Activated CD8-positive, alpha-beta memory T cell treated with anti-CD3 and anti-CD28 coated beads for 36 hours (primary cell): ENCODE measurements at regions not wholly inside any gene's neighbourhood (a gene's known extent, or its start where the extent isn't known, plus 50 kb on each side); places are given as distances from the start of the nearest gene placed in this dataset.

Experiments used
- CTCF ChIA-PET: fragments of 350-600 bp; sonication (Branson Sonifier 250); formaldehyde crosslinking; loops from one replicate; lab custom pipeline; 2021; ENCODE audit warnings: antibody characterized with exemption; lab: Charles Lee
- POLR2A ChIA-PET: fragments of 350-600 bp; sonication (Branson Sonifier 250); formaldehyde crosslinking; loops from one replicate; lab custom pipeline; 2021; ENCODE audit warnings: antibody characterized with exemption; lab: Charles Lee

DNA sequence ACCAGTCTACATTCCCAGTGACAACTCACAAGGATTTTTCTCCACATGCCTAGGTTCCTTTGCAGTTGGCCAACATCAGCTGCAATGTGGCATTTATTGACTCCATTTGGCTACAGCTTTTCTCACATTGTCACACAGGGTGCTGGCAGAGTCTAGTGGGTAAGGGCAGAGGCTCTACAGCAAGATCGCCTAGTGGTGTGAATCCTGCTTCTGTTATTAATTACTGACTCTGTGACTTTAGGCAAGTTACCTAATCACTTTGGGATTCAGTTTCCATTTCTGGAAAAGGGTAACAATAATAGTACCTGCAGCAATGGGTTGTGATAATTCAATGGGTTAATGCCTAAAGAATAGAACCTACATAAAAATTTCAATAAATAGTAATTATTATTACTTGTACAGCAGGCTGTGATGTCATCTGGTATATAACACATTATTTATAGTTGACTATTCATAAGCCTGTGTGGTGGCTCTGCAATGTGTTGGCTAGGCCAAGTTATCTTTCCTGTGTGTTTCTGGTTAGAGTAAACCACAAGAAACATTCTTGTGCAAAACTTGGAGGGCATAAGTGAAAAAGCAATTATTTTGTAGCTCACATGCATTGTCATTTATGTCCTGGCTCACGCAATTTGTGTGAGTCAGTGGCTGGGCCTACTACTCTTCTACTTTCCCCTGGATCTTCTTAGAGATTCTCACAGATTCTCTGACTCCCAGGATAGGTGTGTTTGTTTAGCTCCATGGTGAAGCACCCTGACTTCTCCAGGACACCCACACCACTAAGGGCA, 59.5 kb downstream of the PTGS2 start:
- CTCF ChIA-PET = interaction anchor here (0.7 kb wide), 2 partner anchors 228 to 1040 kb away, joined by 4 to 5 read pairs; no protein-coding TSS in a partner anchor

DNA sequence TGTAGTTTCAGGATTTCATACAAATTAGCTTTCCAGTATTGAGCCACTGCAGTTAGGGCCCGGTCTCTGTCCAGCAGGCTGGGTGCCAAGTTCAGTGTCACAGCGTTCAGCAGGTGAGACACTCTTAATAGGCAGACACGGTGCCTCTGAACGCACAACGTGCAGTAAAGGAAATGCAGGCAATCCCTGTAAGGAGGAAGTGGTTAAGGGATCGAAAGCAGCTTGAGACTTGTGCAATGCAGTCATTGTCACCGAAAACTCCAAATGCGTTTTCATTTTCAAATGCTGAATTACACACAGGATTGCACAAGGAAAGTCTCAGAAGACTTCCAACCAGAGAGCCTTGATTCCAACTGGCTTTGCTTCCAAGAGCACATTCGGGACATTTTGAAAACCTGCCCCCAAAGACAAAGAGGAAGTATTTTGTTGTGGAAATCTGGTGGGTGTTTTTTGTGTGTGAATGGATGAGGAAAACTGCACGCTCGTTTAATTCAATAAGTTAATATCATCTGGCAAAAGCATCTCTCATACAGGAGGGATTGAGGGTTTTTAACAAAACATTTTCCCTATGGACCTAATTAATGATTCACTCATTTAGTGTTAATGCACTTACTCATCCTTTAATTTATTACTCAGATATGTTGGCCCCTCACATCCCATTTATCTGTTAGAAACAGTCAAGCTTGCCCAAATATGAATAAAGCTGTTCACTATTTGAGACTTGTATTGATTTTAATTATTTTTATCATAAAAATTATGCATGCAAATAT, 61.6 kb downstream of the PTGS2 start:
- POLR2A ChIA-PET = no interaction called here
- CTCF ChIA-PET = no interaction called here

More for the DNA sequence above, 59.5 kb downstream of the PTGS2 start:
- POLR2A ChIA-PET = no interaction called here

DNA sequence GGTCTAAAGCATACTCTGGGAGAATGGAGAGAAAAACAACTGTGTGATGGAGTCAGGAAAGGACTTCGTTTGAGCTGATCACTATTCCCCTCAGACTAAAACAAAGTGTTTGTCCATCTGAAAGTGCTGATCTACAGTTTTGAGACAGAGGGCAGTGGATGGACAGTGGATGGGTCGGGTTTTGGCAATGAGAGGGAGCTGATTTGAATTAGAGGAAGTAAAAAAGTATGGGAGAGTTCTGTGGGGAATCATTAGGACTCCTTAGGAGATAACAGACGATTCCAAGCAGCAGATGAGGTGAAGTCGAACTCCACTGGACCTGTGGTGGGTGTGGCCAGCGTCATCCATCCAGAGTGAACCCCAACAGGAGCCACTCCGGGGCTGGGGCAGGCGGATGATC, 62.3 kb downstream of the PTGS2 start:
- ChIA-PET POLR2A (no interaction called here), CTCF (no interaction called here)

- ChIA-PET POLR2A (no interaction called here), CTCF (no interaction called here)
These were observed 63.7 kb downstream of the PTGS2 start for GRCh38 chr1:186616511-186616910.

GRCh38 chr1:186615332-186615731, 64.9 kb downstream of the PTGS2 start:
- ChIA-PET POLR2A (no interaction called here), CTCF (no interaction called here)

- POLR2A ChIA-PET = no interaction called here
These were observed 69.1 kb downstream of the PTGS2 start for GRCh38 chr1:186611156-186611555.

GRCh38 chr1:186609183-186609582, 71.0 kb downstream of the PTGS2 start:
- ChIA-PET POLR2A (no interaction called here), CTCF (no interaction called here)

More at GRCh38 chr1:186611156-186611555, 69.1 kb downstream of the PTGS2 start:
- CTCF ChIA-PET = no interaction called here

DNA sequence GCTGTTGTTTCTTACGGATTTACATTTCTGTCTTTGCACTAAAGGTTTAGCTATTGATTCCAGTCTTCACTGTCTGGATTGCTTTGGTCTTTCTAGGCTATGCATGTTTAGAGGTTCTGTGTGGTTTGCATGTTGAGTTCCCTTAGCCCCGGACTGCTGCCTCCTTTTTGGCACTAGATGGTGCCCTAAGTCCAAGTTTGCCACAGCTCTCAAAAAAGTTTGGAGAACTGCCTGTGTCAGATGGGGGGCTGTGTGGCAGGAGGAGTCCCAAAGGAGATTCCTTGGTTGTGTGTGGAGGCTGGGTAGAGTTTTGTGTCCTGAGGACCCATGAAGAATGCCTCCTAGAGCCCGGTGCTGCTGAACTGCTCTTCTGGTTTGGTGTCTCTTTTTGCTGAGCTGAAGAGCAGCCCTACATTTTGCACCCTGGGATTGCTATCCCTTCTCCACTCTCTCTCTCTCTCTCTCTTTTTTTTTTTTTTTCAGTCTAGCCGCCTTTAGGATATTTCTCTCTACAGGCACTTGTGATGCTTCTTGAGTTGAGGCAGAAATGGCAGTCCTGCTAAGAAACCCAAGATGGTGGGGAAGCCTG, 74.4 kb downstream of the PTGS2 start:
- ChIA-PET CTCF (interaction anchor here (0.6 kb wide), 1 partner anchor 239 kb away, joined by 3 read pairs; no protein-coding TSS in a partner anchor), POLR2A (no interaction called here)

- POLR2A ChIA-PET = no interaction called here
- CTCF ChIA-PET = no interaction called here
These were observed 84.3 kb downstream of the PTGS2 start for GRCh38 chr1:186595969-186596368.

DNA sequence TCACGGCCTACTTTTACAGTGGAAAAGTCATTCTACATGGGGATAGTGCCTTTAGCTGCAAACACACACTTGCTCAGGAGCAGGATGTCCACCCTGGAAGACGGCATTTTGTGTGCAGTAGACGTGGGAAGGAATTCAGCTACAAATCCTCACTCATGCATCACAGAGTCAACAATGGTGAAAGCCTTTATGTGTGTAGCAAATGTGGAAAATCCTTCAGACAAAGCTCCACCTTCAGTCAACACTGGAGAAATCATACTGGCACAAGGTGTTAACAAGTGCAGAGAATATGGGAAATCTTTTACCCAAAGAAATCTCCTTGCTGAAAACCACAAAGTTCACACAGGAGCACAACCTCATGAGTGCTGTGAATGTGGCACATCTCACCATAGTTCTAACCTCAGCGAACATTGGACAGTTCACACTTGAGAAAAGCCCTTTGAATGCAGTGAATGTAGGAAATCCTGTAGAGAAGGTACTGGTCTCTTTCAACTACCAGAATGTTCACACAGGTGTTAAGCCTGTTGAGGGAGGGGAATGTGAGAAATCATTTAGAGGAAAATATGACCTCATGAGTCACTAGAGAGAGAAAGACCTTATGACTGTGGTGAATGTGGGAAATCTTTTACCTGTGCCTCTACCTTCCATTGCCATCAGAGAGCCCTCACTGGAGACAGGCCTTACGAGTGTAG, 101.8 kb downstream of the PTGS2 start:
- ChIA-PET POLR2A (no interaction called here), CTCF (no interaction called here)

DNA sequence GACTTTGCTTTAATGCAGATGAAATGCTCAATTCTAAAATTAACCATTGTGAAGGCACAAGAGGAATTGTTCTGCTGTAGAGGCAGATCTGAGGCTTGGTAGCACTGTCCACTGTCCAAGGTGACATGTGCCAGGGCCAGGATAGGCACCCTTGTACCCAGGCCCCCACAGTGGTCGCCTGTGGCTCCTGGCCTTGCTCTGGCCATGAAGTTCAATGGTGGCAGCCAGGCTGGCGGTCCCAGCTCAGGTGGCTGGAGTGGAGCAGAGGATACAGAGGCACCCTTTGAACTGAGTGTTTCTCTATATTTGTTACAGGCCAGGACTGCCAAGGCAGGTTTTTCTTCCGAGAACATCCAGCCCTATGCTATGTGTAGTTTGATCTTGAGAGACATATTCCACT, 102.6 kb downstream of the PTGS2 start:
- POLR2A ChIA-PET = no interaction called here
- CTCF ChIA-PET = no interaction called here

DNA sequence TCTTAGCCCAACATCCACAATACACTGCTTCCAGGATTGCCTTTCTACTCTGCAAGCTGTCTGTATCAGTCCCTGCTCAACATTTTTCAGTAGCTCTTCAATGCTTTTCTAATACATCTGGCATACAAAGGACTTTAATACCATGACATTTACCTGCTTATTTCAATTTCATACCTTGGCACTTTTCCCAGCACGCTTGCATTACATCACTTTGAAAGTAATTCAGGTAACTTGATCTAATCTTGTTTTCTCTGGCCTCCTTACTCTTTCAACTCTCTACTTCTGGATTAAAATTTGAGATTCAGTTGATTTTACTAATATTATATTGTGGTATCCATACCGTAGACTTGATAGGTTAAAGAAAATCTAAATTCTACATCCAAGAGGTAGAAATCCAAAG, 103.0 kb downstream of the PTGS2 start:
- CTCF ChIA-PET = no interaction called here

GRCh38 chr1:186575348-186575747, 104.9 kb downstream of the PTGS2 start:
- ChIA-PET CTCF (no interaction called here), POLR2A (no interaction called here)

More for the DNA sequence above, 103.0 kb downstream of the PTGS2 start:
- POLR2A ChIA-PET = no interaction called here

DNA sequence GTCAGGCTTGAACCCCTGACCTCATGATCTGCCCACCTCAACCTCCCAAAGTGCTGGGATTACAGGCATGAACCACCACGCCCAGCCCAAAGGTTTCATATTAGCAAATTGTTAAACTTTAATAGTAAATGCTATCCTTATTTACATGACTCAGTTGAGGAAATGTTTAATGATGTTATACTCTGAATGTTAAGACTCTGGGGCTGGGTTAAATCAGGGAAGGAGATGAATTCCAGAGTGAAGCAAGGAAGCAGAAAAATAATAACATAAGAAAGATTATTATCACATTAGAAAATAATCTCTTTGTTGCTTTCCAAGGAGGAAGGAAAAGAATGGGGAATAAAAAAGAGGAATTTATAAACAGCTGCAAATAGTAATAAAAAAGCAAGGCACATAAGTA, 105.3 kb downstream of the PTGS2 start:
- CTCF ChIA-PET = no interaction called here
- POLR2A ChIA-PET = no interaction called here

DNA sequence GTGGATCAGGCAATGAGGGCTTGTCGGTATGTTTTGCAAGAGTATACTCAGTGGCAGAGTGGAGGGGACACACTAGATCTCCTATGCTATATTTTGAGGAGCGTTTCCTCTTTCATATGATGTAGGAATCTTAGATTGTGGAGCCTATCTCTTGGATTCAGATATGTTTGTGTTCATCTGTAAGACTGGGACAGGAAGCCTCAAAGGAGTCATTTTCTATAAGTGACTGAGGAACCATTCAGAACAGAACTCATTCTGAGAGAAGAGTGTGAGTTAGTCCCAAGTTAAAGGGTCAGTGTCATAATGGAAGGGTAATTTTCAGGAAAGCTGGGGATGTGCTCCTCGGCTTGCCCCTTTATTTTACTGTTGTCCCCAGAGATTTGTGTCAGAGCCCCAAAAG, 107.7 kb downstream of the PTGS2 start:
- CTCF ChIA-PET = no interaction called here
- POLR2A ChIA-PET = no interaction called here

DNA sequence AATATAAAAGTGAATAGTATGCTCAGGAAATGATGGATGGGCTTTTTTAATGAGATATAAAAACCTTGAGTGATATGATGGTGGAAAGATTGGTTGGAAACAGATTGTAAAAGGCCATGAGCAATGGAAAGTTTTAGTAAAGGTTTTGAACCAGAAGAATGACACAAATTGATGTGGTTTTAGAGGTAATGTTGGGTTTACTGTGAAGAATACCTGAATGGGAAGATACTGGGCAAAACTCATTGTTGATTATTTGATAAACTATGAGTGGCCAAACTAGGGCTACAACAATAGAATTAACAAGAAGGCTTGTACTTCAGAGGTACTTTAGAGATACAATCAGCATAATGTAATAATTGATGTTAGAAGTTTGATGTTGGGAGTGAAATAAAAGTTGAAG, 108.5 kb downstream of the PTGS2 start:
- ChIA-PET POLR2A (no interaction called here), CTCF (no interaction called here)

- ChIA-PET POLR2A (no interaction called here), CTCF (no interaction called here)
These were observed 108.9 kb upstream of the PDC start for GRCh38 chr1:186569856-186570255.

- ChIA-PET CTCF (no interaction called here), POLR2A (no interaction called here)
These were observed 107.3 kb upstream of the PDC start for GRCh38 chr1:186568221-186568620.

DNA sequence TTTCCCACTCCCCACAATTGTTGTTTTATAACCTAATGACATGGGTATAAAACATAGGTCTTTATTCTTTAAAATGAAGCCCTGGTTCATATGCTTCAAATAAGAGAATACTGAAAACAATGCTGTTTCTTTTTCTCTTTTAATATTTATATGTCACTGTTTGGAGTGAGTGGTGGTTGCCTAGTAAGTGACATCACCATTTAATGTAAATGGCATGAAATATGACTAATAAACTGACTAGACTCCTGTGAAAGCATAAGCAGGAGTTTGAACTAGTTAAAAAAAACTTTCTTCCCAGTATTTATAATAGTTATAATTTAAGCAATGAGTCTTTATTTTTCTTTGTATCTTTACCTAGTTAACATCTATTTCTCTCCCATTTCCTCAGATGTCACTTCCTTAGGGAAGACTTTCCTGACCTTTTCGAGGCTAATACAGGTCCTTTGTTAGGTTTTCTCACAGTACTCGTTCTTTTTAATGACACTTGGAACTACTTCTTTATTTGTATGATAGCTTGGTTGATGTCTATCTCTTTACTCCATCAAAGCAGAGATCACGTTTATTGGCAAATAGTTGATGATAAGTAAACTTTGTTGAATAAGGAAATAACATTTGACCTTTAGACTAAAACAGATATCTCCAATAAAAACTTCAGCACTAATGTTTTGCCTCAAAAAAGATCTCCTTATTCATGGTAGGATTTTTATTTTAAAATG, 105.4 kb upstream of the PDC start:
- ChIA-PET POLR2A (no interaction called here), CTCF (no interaction called here)
